ENCODE measurements at regions not wholly inside any gene's neighbourhood (a gene's known extent, or its start where the extent isn't known, plus 50 kb on each side); places are given as distances from the start of the nearest gene placed in this dataset.

DNA sequence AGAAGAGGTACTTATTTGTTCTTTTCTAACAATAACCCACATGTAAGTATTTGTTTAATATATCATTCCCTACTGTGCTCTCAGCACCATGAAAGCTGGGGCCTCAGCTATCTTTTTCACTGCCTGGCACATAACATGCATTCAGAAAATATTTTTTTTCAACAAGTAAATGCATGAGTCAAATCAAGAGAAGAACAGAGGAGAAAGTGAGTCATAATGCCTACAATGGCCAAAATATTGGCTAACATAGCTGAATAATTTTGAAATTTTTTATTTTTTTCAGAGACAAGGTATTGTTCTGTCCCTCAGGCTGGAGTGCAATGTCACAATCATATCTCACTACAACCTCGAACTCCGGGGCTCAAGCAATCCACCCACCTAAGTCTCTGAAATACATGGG, 252.2 kb upstream of the ADAMTS5 start:
- peak in 1 of 2 donors; percentile 76 for DNase-seq (ENCODE audit: low read depth in 1 of 2, low spot score in 1 of 2)

GRCh38 chr21:27213303-27213702, 246.4 kb upstream of the ADAMTS5 start:
- no peaks in the 10 kb centered on the region for H3K9me3 ChIP-seq (ENCODE audit: low read depth)
- H3K4me1 ChIP-seq (ENCODE audit: low read depth) = no peaks in the 10 kb centered on the region
- DNase-seq (ENCODE audit: low read depth in 1 of 2, low spot score in 1 of 2) = peak; percentile 33 to 45
- H3K4me3 ChIP-seq = no peak overlapping the region
- H3K36me3 ChIP-seq = no peaks in the 10 kb centered on the region
- no peak overlapping the region for H3K27ac ChIP-seq
- H3K27me3 ChIP-seq = no peaks in the 10 kb centered on the region
- TF ChIP-seq, protein P1, sequence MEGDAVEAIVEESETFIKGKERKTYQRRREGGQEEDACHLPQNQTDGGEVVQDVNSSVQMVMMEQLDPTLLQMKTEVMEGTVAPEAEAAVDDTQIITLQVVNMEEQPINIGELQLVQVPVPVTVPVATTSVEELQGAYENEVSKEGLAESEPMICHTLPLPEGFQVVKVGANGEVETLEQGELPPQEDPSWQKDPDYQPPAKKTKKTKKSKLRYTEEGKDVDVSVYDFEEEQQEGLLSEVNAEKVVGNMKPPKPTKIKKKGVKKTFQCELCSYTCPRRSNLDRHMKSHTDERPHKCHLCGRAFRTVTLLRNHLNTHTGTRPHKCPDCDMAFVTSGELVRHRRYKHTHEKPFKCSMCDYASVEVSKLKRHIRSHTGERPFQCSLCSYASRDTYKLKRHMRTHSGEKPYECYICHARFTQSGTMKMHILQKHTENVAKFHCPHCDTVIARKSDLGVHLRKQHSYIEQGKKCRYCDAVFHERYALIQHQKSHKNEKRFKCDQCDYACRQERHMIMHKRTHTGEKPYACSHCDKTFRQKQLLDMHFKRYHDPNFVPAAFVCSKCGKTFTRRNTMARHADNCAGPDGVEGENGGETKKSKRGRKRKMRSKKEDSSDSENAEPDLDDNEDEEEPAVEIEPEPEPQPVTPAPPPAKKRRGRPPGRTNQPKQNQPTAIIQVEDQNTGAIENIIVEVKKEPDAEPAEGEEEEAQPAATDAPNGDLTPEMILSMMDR (IDR thresholded peaks at IDR 0.05; ENCODE audit: low read depth, low read length) = peak; percentile 40

More for the DNA sequence above, 252.2 kb upstream of the ADAMTS5 start:
- Histone ChIP-seq H3K9me3 (ENCODE audit: low read depth) (no peaks in the 10 kb centered on the region), H3K4me3 (no peak overlapping the region), H3K4me1 (ENCODE audit: low read depth) (no peaks in the 10 kb centered on the region), H3K27ac (no peak overlapping the region), H3K27me3 (no peaks in the 10 kb centered on the region), H3K36me3 (no peaks in the 10 kb centered on the region)
- TF ChIP-seq, protein P1 (IDR thresholded peaks at IDR 0.05; ENCODE audit: low read depth, low read length) = no peak

DNA sequence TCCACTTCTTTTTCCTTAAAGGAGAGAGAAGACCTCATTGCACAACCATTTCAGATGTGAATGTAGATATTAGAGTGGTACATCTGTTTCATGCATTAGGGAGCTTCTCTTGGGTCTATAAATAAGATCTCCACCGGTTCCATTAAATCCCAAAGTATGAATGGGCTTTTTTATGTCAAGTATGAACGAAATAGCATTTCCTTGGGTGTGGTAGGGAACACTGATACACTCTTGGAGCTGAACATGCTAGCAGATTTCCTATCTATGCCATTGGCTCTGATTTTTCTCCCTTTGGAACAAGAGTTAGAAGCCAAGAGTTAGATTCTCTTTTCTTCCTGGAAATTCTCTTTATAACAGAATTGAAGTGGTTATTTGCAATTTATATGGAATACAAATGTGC, 245.6 kb upstream of the ADAMTS5 start:
- Histone ChIP-seq H3K4me3 (no peak overlapping the region), H3K36me3 (no peaks in the 10 kb centered on the region), H3K4me1 (ENCODE audit: low read depth) (no peaks in the 10 kb centered on the region), H3K27ac (no peak overlapping the region), H3K27me3 (no peaks in the 10 kb centered on the region), H3K9me3 (ENCODE audit: low read depth) (no peaks in the 10 kb centered on the region)
- TF ChIP-seq, protein P1 (IDR thresholded peaks at IDR 0.05; ENCODE audit: low read depth, low read length) = no peak
- DNase-seq (ENCODE audit: low read depth in 1 of 2, low spot score in 1 of 2) = no peak

GRCh38 chr21:27209546-27209945, 242.7 kb upstream of the ADAMTS5 start:
- H3K4me1 ChIP-seq (ENCODE audit: low read depth) = no peaks in the 10 kb centered on the region
- H3K9me3 ChIP-seq (ENCODE audit: low read depth) = no peaks in the 10 kb centered on the region
- TF ChIP-seq, protein P1 (IDR thresholded peaks at IDR 0.05; ENCODE audit: low read depth, low read length) = no peak
- no peak overlapping the region for H3K27ac ChIP-seq
- no peak overlapping the region for H3K4me3 ChIP-seq
- no peaks in the 10 kb centered on the region for H3K27me3 ChIP-seq
- DNase-seq (ENCODE audit: low read depth in 1 of 2, low spot score in 1 of 2) = no peak
- H3K36me3 ChIP-seq = no peaks in the 10 kb centered on the region

DNA sequence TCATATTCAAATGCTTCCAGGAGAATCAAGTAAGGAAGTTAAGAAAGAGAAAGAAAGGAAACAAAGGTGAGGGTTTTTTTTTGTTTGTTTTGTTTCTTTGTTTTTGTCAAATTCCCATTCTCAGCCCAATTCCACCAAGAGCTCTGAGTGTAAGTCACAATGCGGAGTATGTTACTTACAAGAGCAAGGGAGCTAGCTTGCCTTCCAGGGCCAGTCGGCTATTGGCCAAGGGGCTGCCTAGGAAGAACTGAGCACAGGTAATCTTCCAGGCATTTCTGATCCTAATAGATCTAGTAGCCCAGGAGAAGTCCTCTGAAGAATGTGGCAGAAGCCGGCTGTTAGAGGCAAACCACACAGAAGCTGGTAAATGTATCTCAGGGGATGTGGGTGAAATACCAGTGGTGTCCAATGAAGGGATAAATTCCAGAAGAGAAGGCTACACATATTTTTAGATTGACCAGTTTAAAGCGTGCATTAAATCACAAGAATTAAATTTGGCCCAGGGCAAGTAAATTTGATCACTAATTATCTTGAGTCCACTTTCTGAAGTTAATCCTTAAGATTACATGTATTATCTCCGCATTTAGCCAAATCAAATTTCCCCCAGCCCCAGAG, 239.6 kb upstream of the ADAMTS5 start:
- no peak for DNase-seq (ENCODE audit: low read depth in 1 of 2, low spot score in 1 of 2)
- no peak overlapping the region for H3K4me3 ChIP-seq
- TF ChIP-seq, protein P1 (IDR thresholded peaks at IDR 0.05; ENCODE audit: low read depth, low read length) = no peak
- no peaks in the 10 kb centered on the region for H3K9me3 ChIP-seq (ENCODE audit: low read depth)
- H3K27ac ChIP-seq = no peak overlapping the region
- no peaks in the 10 kb centered on the region for H3K4me1 ChIP-seq (ENCODE audit: low read depth)
- H3K27me3 ChIP-seq = no peaks in the 10 kb centered on the region
- H3K36me3 ChIP-seq = no peaks in the 10 kb centered on the region
